GM20000 (cell line): ENCODE measurements at regions not wholly inside any gene's neighbourhood (a gene's known extent, or its start where the extent isn't known, plus 50 kb on each side); places are given as distances from the start of the nearest gene placed in this dataset.

ENCODE experiments used
- DNase-seq: peaks from one replicate; pipeline ENCODE4 v3.0.0; 2012; ENCODE audit warnings: low spot score
- TF ChIP-seq, protein P1 (sequence below): IDR thresholded peaks from 2 replicates; pipeline ENCODE4 v1.5.1; 2012; ENCODE audit warnings: mild to moderate bottlenecking, control low read depth; ENCODE audit errors: extremely low read depth, missing control alignments

- TF ChIP-seq, protein P1, sequence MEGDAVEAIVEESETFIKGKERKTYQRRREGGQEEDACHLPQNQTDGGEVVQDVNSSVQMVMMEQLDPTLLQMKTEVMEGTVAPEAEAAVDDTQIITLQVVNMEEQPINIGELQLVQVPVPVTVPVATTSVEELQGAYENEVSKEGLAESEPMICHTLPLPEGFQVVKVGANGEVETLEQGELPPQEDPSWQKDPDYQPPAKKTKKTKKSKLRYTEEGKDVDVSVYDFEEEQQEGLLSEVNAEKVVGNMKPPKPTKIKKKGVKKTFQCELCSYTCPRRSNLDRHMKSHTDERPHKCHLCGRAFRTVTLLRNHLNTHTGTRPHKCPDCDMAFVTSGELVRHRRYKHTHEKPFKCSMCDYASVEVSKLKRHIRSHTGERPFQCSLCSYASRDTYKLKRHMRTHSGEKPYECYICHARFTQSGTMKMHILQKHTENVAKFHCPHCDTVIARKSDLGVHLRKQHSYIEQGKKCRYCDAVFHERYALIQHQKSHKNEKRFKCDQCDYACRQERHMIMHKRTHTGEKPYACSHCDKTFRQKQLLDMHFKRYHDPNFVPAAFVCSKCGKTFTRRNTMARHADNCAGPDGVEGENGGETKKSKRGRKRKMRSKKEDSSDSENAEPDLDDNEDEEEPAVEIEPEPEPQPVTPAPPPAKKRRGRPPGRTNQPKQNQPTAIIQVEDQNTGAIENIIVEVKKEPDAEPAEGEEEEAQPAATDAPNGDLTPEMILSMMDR, result no peak
- no peak for DNase-seq
Observed at GRCh38 chr15:39301589-39301999, 279.3 kb upstream of the THBS1 start.

DNA sequence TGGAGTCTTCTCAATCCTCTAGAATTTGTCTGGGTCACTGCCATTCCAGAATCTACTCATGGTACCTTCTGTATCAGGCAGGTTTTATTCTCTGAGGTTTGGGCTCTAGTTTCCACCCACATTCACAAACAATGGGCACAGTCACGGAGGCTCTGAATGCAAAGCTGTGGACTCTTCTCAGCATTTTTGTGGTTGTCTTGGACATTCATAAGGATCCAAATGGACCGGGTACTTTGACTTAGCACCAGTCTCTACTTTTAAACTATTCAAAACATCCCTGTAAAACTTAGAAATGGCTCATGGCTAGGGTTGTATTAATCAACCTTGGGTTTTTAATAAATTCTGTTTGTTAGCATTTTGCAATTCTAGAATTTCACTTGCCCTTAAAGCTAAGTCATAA lies 277.9 kb upstream of the THBS1 start:
- TF ChIP-seq, protein P1, result no peak
- DNase-seq, result no peak

DNA sequence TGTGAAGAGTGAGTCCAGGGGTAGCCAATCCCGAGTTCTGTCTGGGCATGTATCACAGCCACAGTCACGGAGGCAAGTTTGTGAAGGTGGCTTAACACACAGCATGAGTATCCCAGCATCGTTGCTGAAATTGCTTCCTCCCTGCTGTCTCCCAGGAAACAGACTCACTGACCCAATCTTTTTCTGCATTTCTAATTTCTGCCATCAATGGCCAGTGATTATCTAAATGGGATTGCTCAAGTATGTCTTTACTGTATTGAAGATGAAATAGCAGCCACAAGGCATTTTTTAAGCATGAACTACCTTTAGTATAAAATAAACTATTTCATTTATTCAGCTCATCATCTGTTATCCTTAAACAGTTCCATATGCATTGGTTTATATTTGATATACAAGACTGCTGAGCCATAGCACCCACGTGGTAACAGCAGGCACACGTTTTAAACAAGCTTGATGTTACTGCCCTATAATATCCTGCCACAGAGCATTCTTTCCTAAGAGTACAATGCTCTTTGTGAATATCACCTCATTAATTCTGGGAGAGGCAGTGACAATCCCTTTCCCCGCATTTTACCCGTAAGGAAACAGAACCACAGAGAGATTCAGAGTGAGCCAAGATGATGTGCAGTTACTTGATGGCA lies 276.6 kb upstream of the THBS1 start:
- TF ChIP-seq, protein P1, result no peak
- DNase-seq, result no peak

GRCh38 chr15:39304931-39305728 lies 275.7 kb upstream of the THBS1 start:
- no peak for DNase-seq
- TF ChIP-seq, protein P1, result no peak

DNA sequence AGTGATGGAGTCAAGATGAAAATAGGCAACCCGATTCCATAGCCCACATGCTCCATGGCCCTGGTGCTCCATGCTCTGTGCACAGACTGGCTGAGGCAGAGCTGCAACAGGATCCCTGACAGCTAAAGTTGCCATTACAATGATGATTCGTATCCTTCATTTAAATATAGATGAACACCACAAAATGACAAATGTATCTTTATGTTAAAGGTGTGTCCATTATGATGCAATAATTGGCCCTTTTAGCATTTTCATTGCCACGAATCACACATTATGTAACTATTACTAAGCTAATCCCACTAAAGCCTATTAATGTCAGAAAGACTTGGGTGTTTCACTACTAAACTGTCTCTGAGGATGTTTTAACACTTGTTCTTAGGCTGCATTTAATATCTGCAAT lies 270.2 kb upstream of the THBS1 start:
- no peak for DNase-seq
- TF ChIP-seq, protein P1, result no peak

DNA sequence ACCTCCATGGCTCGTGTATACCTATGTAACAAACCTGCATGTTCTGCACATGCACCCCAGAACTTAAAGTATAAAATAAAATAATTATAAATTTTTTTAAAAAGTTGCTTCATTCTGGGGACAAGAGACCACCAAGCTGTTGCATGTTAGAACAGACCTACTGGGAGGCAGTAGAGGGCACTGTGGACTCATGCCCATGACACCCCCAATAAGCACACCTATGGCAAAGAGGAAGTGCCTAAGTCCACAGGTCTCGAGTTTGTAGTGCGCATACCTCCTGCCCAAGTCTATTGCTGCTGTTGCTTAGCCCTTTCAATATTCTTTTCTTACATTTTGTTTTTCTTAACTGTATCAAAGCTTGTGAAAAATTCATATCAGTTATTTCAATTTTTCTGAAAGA lies 267.9 kb upstream of the THBS1 start:
- peak; percentile 11 for DNase-seq

DNA sequence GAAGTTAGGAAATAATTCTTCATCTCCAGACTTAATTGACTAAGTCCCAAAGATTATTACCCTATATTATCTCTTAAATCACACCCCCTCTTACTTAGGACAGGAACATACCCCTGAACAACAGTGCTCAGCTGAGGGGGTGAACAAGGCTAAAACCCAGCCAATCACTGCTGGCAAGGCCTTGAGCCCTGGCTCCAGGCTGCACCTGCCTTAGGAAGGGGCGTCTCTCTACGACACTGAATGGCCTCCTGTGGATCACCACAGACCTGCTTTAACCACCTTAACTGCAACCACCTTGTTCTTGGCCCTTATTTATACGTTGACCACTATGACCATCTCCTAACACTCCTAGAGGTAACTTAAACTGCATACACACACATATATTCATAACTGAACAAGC lies 267.4 kb upstream of the THBS1 start:
- DNase-seq, result no peak
- TF ChIP-seq, protein P1, result no peak

More for the DNA sequence above, 267.9 kb upstream of the THBS1 start:
- TF ChIP-seq, protein P1, result peak; percentile 8
